ENCODE measurements at regions not wholly inside any gene's neighbourhood (a gene's known extent, or its start where the extent isn't known, plus 50 kb on each side); places are given as distances from the start of the nearest gene placed in this dataset.
A peak's percentile ranks its signal among the peaks of the same experiment; 100 is the strongest.

DNA sequence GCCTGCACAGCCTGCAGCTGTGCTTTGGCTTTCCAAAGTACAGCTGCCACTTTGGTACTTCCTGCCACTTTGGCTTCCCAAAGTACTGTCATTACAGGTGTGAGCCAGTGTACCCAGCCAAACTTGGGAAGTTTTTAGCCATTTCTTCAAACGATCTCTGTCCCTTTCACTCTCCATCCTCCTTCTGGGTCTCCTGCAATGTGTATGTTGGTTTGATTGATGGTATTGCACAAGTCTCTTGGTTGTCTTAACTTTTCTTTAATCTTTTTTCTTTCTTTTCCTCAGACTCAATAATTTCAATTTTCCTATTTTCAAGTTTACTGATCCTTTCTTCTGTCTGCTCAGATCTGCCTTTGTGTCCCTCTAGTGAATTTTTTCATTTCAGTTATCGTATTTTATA is 99.3 kb upstream of the CFAP20DC start (continued):
- TF ChIP-seq, protein P1, sequence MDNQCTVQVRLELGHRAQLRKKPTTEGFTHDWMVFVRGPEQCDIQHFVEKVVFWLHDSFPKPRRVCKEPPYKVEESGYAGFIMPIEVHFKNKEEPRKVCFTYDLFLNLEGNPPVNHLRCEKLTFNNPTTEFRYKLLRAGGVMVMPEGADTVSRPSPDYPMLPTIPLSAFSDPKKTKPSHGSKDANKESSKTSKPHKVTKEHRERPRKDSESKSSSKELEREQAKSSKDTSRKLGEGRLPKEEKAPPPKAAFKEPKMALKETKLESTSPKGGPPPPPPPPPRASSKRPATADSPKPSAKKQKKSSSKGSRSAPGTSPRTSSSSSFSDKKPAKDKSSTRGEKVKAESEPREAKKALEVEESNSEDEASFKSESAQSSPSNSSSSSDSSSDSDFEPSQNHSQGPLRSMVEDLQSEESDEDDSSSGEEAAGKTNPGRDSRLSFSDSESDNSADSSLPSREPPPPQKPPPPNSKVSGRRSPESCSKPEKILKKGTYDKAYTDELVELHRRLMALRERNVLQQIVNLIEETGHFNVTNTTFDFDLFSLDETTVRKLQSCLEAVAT (IDR thresholded peaks at IDR 0.05), result no peak
- TF ChIP-seq ZBED1 (IDR thresholded peaks at IDR 0.05; ENCODE audit: borderline replicate concordance), result no peak
- TF ChIP-seq KLF5 (IDR thresholded peaks at IDR 0.05; ENCODE audit: partially characterized antibody), result no peak
- TF ChIP-seq TBL1XR1 (IDR thresholded peaks at IDR 0.05; ENCODE audit: low read depth, low read length), result no peak
- TF ChIP-seq NR2C1 (IDR thresholded peaks at IDR 0.05), result no peak
- no peak for TF ChIP-seq CTCF (IDR thresholded peaks at IDR 0.05 in 2 of 3, conservative IDR thresholded peaks at IDR 0.05 in 1 of 3; ENCODE audit: control insufficient read depth in 2 of 3, extremely low read depth in 1 of 3, insufficient read depth in 1 of 3, low read depth in 3 of 3, low read length in 3 of 3)
- no peak for TF ChIP-seq CREB1 (IDR thresholded peaks at IDR 0.05; ENCODE audit: low read depth)
- TF ChIP-seq ZSCAN29 (IDR thresholded peaks at IDR 0.05), result no peak
- no peak for TF ChIP-seq SP1 (IDR thresholded peaks at IDR 0.05; ENCODE audit: low read depth, low read length)
- no peak for TF ChIP-seq RUNX3 (IDR thresholded peaks at IDR 0.05; ENCODE audit: low read length)
- no peak for TF ChIP-seq BCL11A (IDR thresholded peaks at IDR 0.05; ENCODE audit: low read depth, low read length)
- no peak for TF ChIP-seq IKZF2 (IDR thresholded peaks at IDR 0.05)

- ChIA-PET CTCF (no interaction called here), RAD21 (ENCODE audit: unreplicated experiment) (no interaction called here), SMC1A (ENCODE audit: uncharacterized antibody, unreplicated experiment) (interaction anchor here (1.2 kb wide), 1 partner anchor 23 kb away, joined by 3 read pairs; no protein-coding TSS in a partner anchor), POLR2A (no interaction called here)
- no TSS peak for BruUV-seq (replicated peaks)
- TF ChIP-seq CTCF (IDR thresholded peaks at IDR 0.05 in 2 of 3, conservative IDR thresholded peaks at IDR 0.05 in 1 of 3; ENCODE audit: control insufficient read depth in 2 of 3, extremely low read depth in 1 of 3, insufficient read depth in 1 of 3, low read depth in 3 of 3, low read length in 3 of 3), result 0 out of 6 replicates have a peak, but pooled peaks of 1 of the 3 experiments have one; percentile 6
- no peak for TF ChIP-seq RAD51 (IDR thresholded peaks at IDR 0.05)
- Histone ChIP-seq H3K79me2 (ENCODE audit: control insufficient read depth, insufficient read depth, low read length) (no peaks in the 10 kb centered on the region), H3K27ac (ENCODE audit: control insufficient read depth, insufficient read depth) (no peak overlapping the region), H3K9ac (ENCODE audit: control insufficient read depth, insufficient read depth, low read length) (no peak overlapping the region), H3K4me3 (no peak overlapping the region), H3K27me3 (replicated peaks in 1 of 2; ENCODE audit: control insufficient read depth in 2 of 2, insufficient read depth in 2 of 2, low read length in 1 of 2) (no peaks in the 10 kb centered on the region; a peak in 1 of 4 replicates), H3K4me2 (ENCODE audit: control insufficient read depth, insufficient read depth) (no peak overlapping the region), H3K4me1 (ENCODE audit: control insufficient read depth, insufficient read depth, low read length) (no peaks in the 10 kb centered on the region), H3K36me3 (ENCODE audit: control insufficient read depth in 2 of 2, insufficient read depth in 2 of 2, low read length in 1 of 2) (no peaks in the 10 kb centered on the region), H4K20me1 (ENCODE audit: control insufficient read depth, insufficient read depth) (no peaks in the 10 kb centered on the region), H3K9me3 (replicated peaks; ENCODE audit: control insufficient read depth, insufficient read depth, low read length) (no peaks in the 10 kb centered on the region), H2AFZ (ENCODE audit: control insufficient read depth, low read depth, low read length) (no peak overlapping the region)
- DNase-seq (ENCODE audit: low read depth, low spot score) (no peak), FAIRE-seq (no peak), ATAC-seq (peak; percentile 21; the same call in 1 of the 3 replicates)
- in situ Hi-C loops (cut with MboI), result no loop called here
- intact Hi-C loops (cut with micrococcal nuclease; ENCODE audit: unreplicated experiment), result no loop called here
Observed at GRCh38 chr3:59143447-59143846, 93.6 kb upstream of the CFAP20DC start.
